ENCODE measurements at regions not wholly inside any gene's neighbourhood (a gene's known extent, or its start where the extent isn't known, plus 50 kb on each side); places are given as distances from the start of the nearest gene placed in this dataset.

DNA sequence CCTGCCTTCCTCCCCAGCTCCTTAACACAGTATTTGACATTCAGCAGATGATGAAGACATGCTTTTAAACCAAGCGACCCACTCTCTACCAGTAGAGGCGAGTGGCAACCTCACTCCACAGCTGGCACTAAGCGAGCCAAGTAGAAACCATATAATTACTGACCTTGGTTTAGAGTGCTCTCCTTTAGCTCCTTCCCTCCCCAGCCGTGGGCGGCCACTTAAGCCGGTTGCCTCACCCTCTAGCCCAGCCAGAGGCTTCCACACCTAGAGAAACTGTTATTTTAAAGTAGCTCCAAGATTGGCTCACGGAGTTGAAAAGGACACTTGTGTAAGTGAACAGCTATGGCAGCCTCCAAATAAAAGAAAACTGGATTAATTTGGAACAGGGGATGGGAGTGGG lies 109.1 kb upstream of the CRHR1 start:
- in situ Hi-C loops (cut with MboI; ENCODE audit: low sequenced_read_pairs, unreplicated experiment) = no loop called here

GRCh38 chr17:45675892-45676291 lies 108.2 kb upstream of the CRHR1 start:
- DNase-seq (ENCODE audit: low spot score) = no peak
- in situ Hi-C loops (cut with MboI; ENCODE audit: low sequenced_read_pairs, unreplicated experiment) = no loop called here
- TF ChIP-seq, protein P1, sequence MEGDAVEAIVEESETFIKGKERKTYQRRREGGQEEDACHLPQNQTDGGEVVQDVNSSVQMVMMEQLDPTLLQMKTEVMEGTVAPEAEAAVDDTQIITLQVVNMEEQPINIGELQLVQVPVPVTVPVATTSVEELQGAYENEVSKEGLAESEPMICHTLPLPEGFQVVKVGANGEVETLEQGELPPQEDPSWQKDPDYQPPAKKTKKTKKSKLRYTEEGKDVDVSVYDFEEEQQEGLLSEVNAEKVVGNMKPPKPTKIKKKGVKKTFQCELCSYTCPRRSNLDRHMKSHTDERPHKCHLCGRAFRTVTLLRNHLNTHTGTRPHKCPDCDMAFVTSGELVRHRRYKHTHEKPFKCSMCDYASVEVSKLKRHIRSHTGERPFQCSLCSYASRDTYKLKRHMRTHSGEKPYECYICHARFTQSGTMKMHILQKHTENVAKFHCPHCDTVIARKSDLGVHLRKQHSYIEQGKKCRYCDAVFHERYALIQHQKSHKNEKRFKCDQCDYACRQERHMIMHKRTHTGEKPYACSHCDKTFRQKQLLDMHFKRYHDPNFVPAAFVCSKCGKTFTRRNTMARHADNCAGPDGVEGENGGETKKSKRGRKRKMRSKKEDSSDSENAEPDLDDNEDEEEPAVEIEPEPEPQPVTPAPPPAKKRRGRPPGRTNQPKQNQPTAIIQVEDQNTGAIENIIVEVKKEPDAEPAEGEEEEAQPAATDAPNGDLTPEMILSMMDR (IDR thresholded peaks at IDR 0.05; ENCODE audit: borderline replicate concordance, control extremely low read depth, extremely low read depth, insufficient read depth, missing control alignments) = no peak

More for the DNA sequence above, 109.1 kb upstream of the CRHR1 start:
- TF ChIP-seq, protein P1 (IDR thresholded peaks at IDR 0.05; ENCODE audit: borderline replicate concordance, control extremely low read depth, extremely low read depth, insufficient read depth, missing control alignments) = no peak
- DNase-seq (ENCODE audit: low spot score) = no peak

DNA sequence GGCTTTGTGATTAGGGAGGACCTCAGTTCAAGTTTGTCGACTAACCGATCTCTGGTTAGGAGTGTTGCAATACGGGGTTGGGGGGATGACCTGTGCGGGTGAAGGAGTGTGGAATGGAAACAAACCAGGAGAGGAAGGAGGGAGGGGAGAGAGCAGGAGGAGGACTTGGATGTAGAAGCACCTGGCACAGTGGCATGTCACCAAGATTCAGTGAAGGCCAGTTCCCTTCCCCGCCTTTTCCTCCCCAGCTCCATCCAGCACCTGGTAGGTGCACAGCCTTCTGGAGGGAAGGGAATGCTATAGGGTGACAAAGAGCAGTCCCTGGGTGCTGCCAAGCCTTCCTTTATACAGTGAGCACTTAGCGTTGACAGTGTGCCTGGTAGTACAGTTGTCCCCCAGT lies 107.4 kb upstream of the CRHR1 start:
- DNase-seq (ENCODE audit: low spot score) = no peak
- in situ Hi-C loops (cut with MboI; ENCODE audit: low sequenced_read_pairs, unreplicated experiment) = no loop called here
- TF ChIP-seq, protein P1 (IDR thresholded peaks at IDR 0.05; ENCODE audit: borderline replicate concordance, control extremely low read depth, extremely low read depth, insufficient read depth, missing control alignments) = no peak

- in situ Hi-C loops (cut with MboI; ENCODE audit: low sequenced_read_pairs, unreplicated experiment) = no loop called here
- no peak for DNase-seq (ENCODE audit: low spot score)
- TF ChIP-seq, protein P1 (IDR thresholded peaks at IDR 0.05; ENCODE audit: borderline replicate concordance, control extremely low read depth, extremely low read depth, insufficient read depth, missing control alignments) = no peak
Observed at GRCh38 chr17:45677770-45678169, 106.3 kb upstream of the CRHR1 start.

DNA sequence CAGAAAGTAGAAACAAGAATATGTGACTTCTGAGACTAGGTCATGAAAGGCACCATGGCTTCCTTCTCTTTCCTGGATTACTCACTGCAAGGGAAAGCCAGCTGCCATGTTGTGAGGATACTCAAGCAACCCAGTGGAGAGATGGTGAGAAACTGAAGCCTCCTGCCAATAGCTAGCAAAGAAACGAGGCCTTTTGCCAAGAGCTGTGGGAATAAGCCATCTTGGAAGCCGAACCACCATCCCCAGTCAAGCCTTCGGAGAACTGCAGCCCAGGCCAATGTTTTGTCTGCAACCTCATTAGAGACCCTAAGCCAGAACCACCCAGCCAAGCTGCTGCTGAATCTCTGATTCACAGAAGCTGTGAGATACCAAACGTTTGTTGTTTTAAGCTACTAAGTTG lies 104.7 kb upstream of the CRHR1 start:
- TF ChIP-seq, protein P1 (IDR thresholded peaks at IDR 0.05; ENCODE audit: borderline replicate concordance, control extremely low read depth, extremely low read depth, insufficient read depth, missing control alignments) = no peak
- DNase-seq (ENCODE audit: low spot score) = no peak
- in situ Hi-C loops (cut with MboI; ENCODE audit: low sequenced_read_pairs, unreplicated experiment) = no loop called here

GRCh38 chr17:45680360-45680759 lies 103.8 kb upstream of the CRHR1 start:
- in situ Hi-C loops (cut with MboI; ENCODE audit: low sequenced_read_pairs, unreplicated experiment) = no loop called here
- DNase-seq (ENCODE audit: low spot score) = no peak
- TF ChIP-seq, protein P1 (IDR thresholded peaks at IDR 0.05; ENCODE audit: borderline replicate concordance, control extremely low read depth, extremely low read depth, insufficient read depth, missing control alignments) = no peak

DNA sequence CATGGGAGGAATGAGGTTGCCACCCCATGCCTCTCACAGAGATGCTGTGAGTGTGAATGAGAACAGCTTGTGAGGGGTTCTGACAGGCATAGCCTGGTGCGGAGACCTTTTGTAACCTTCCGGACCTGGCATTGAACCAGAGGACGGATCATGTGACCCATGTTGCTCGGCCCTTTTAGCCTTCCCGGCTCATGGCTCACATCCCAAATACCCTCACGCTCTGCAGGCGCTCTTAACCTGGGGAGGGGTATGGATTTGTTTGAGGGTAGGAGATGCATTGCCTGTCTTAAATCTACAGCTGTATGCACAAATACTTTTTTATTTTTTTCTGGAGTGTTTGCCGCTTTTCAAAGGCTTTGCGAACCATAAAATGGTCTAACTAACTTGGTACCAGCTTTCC lies 102.4 kb upstream of the CRHR1 start:
- no peak for DNase-seq (ENCODE audit: low spot score)
- TF ChIP-seq, protein P1 (IDR thresholded peaks at IDR 0.05; ENCODE audit: borderline replicate concordance, control extremely low read depth, extremely low read depth, insufficient read depth, missing control alignments) = no peak
- in situ Hi-C loops (cut with MboI; ENCODE audit: low sequenced_read_pairs, unreplicated experiment) = no loop called here

All from GM13976 (cell line).